Stimulated activated CD4-positive, alpha-beta T cell treated with anti-CD3 and anti-CD28 coated beads, Interleukin-2, amount 100 ng/mL, for 24 hours (primary cell): ENCODE measurements at regions not wholly inside any gene's neighbourhood (a gene's known extent, or its start where the extent isn't known, plus 50 kb on each side); places are given as distances from the start of the nearest gene placed in this dataset.

Experiments
- DNase-seq, 2 donors: peaks; one replicate each; pipeline ENCODE4 v3.0.0-alpha.2; 2020

GRCh38 chr6:170160031-170160627 lies 130.7 kb downstream of the DLL1 start:
- DNase-seq = peak in 1 of 2 donors; percentile 28

GRCh38 chr6:170159022-170159965 lies 131.6 kb downstream of the DLL1 start:
- DNase-seq = no peak

- DNase-seq = no peak
Observed at GRCh38 chr6:170158296-170159021, 132.4 kb downstream of the DLL1 start.

- DNase-seq = no peak
Observed at GRCh38 chr6:170157567-170158218, 133.2 kb downstream of the DLL1 start.

- DNase-seq = no peak
Observed at GRCh38 chr6:170156448-170157375, 134.2 kb downstream of the DLL1 start.

- DNase-seq = no peak
Observed at GRCh38 chr6:170155464-170156196, 135.2 kb downstream of the DLL1 start.

GRCh38 chr6:170153436-170154319 lies 137.2 kb downstream of the DLL1 start:
- no peak for DNase-seq

DNA sequence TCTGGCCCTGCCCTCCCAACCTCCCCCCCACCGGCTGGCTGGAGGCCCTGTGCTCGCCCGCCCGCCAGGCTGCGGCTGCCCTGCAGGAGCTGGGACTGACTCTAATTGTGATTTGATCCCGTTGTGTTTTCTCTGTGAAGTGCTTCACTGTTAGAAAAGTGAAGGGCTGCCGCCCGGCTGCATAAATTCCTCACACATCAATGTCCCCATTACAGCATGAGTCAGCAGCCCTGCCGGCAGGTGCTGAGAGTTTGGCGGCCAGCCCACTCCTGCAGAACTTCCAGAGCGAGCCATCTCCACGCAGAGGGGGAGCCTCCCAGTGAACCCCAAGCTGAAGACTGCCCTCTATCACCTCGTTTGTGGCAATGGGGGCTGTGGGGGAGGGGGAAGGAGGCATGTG lies 137.9 kb downstream of the DLL1 start:
- DNase-seq = peak in 1 of 2 donors; percentile 24

DNA sequence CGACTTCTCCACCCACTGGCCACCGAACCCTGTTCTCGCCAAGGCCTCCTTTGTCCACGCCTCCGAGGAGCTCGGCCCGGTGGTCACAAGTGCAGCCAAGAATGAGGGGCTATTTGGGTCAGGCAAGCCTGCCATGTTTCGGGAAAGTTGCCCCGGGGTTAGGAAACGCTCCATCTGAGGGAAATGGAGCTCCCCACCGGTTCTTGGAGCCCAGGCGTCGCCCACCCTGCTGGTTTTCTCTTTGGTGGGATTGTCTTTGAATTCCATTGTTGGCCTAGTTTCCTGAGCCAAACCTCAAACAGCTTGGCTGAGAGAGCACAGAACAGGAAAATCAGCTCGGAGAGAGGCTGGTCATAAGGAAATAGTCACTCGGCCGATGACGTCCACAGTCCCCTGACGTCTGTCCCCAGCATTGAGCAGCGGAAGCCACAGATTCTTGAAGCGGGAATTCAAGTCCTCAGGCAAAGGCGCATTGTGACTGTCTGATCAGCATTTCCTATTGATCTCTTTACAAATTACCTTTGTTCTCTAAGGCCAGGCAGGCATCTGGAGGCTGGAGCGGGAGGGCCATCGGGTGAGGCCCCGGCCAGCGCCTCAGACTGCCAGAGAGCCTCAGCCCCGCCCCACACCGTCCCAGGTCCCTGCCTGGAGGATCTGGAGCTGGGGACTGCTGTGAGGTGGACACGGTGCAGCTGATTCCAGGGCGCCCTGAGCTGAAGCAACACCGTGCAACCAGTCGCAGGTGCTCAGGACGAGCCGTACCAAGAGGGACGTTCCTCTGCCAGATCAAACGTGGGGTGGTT lies 138.6 kb downstream of the DLL1 start:
- DNase-seq = no peak

DNA sequence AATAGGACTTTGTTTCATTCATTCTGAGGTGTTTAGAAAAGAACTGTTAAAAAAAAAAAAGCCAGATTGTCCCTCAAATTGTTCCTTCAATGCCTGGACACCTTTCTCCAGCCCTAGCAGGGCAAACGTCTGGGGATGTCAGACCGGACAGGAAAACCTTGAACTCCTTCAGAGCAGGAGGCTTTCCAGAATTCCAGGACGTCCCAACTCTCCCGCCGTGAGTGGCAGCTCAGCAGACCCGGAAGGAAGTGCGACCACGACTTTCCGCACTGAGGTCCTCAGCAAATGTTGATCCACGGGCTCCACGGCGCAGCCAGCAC lies 139.1 kb downstream of the DLL1 start:
- no peak for DNase-seq

DNA sequence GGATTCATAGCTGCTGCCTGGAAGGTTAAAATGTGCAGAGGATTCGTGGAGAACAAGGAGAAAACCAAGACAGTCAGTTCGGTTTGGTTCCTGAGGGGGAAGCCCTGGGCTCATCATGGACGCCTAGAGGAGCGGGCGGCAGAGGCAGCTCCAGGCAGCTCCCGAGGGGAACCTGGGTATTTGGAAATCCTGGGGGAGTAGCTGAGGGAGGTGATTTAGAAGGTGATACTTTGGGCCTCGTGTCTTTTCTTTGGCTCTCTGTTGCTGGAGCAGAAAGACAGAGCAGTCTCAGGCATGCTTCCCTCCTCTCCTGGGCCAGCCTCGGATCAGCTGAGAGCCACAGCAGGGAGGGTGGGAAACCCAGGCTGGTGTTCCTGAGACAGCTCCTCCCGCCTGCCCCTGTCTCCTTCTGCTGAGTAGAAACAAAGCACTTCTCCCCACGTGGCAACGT lies 139.5 kb downstream of the DLL1 start:
- DNase-seq = no peak

- no peak for DNase-seq
Observed at GRCh38 chr6:170150590-170150945, 140.3 kb downstream of the DLL1 start.

DNA sequence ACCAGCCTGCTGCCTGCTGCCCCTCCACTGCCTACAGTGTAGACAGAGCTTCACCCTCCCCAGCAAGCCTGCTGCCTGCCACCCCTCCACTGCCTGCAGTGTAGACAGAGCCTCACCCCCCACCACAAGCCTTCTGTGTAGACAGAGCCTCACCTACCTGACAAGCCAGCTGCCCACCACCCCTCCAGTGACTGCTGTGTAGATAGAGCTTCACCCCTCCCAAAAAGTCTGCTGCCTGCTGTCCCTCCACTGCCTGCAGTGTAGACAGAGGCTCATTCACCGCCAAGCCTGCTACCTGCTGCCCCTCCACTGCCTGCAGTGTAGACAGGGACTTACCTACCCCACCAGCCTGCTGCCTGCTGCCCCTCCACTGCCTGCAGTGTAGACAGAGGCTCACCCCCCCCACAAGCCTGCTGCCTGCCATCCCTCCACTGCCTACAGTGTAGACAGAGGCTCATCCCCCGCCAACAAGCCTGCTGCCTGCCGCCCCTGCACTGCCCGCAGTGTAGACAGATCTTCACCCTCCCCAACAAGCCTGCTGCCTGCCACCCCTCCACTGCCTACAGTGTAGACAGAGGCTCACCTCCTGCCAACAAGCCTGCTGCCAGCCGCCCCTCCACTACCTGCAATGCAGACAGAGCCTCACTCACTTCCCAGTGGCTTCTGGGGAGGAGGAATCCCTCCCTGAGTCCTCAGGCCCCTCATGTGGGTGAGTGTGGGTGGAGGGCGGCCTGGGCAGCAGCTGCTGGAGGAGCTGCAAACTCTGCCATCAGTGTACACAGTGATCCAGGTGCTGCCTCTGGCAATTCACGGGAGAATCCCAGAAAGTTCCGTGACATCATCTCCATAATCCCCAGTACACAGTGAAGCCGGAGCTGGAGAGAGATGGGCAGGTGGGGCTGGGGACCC lies 140.9 kb downstream of the DLL1 start:
- DNase-seq = no peak

- DNase-seq = no peak
Observed at GRCh38 chr6:170148709-170149470, 142.0 kb downstream of the DLL1 start.

DNA sequence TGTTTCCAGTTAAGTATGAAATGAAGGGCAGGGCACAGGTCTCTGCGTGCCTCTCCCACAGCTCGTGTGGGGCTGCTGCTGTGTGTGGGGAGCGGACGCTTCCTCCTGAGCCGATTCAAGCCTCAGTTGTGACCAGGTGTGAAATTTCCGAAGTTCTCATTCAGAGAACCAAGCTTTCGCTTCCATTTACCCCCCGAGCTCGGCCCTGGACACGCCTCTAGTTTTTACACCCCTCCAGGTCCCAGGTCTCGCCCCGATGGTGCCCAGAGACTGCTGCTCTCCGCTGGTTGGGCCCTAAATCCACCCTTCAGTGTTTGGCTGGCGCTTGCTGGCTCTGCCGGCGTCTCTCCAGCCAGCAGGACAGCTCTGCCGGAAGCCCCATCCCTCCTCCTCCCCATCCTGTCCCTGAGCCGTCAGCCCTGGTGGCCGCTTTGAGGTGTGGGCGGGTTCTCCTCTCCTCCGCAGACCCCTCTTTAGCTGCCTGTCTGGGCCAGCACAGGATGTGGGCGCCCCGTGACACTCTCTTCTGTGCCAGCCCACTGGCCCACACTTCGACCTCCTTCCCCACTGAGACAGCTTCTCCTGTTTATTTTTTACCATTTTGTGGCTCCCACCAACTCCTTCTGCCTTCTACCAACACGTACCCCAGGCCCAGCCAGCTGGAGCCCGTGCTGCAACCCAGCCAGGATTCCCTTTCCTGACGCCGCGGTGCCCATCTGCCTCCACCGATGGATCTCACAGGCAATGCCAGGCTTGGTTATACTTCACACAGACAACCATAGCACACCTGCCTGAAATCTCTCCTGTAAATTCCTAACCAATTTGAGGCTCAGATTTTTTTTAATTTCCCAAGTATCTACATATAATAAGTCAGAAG lies 142.8 kb downstream of the DLL1 start:
- peak; percentile 37 to 59 for DNase-seq

- DNase-seq = no peak
Observed at GRCh38 chr6:170147056-170147787, 143.7 kb downstream of the DLL1 start.
